ENCODE measurements at regions not wholly inside any gene's neighbourhood (a gene's known extent, or its start where the extent isn't known, plus 50 kb on each side); places are given as distances from the start of the nearest gene placed in this dataset.

GRCh38 chr3:70853161-70853944 lies 540.9 kb upstream of the MDFIC2 start:
- Histone ChIP-seq H3K9me3 (replicated peaks; ENCODE audit: control insufficient read depth, insufficient read depth, low read length) (no peaks in the 10 kb centered on the region), H3K4me1 (ENCODE audit: control insufficient read depth, extremely low read depth, insufficient read depth, low read length) (peaks cover 44% of the 10 kb centered on the region), H4K20me1 (replicated peaks; ENCODE audit: control insufficient read depth, extremely low read depth, insufficient read depth, low read length) (no peaks in the 10 kb centered on the region), H2AFZ (ENCODE audit: low read depth, low read length) (no peak overlapping the region), H3K27me3 (ENCODE audit: control insufficient read depth in 2 of 2, insufficient read depth in 2 of 2, low read length in 2 of 2) (no peaks in the 10 kb centered on the region), H3K9ac (replicated peaks; ENCODE audit: extremely low read depth, insufficient read depth, low read length) (no peak overlapping the region), H3K4me2 (ENCODE audit: insufficient read depth, low read length) (peak overlapping the region; percentile 2), H3K79me2 (ENCODE audit: control insufficient read depth, insufficient read depth, low read length) (no peaks in the 10 kb centered on the region), H3K4me3 (replicated peaks in 1 of 3; ENCODE audit: insufficient read depth in 1 of 3, low read depth in 1 of 3, low read length in 3 of 3) (no peak overlapping the region), H3K9me1 (replicated peaks; ENCODE audit: control insufficient read depth, extremely low read depth, insufficient read depth, low read length) (no peaks in the 10 kb centered on the region), H3K36me3 (ENCODE audit: control insufficient read depth in 2 of 2, extremely low read depth in 1 of 2, insufficient read depth in 2 of 2, low read length in 2 of 2) (no peaks in the 10 kb centered on the region), H3K27ac (ENCODE audit: insufficient read depth, low read depth, low read length) (no peak overlapping the region)
- FAIRE-seq, result no peak
- ChIA-PET POLR2A (interaction anchor here (0.5 kb wide), 1 partner anchor 21 kb away, joined by 6 read pairs; no protein-coding TSS in a partner anchor), CTCF (interaction anchor here (0.6 to 2.0 kb wide), 4 partner anchors 15 to 303 kb away, joined by 3 to 8 read pairs (median 4); no protein-coding TSS in a partner anchor)
- BruUV-seq (replicated peaks), result no TSS peak
- dilution Hi-C loops (cut with MboI; ENCODE audit: extremely low pct_ligation_motif_present, low sequenced_read_pairs), result no loop called here
- no peak for TF ChIP-seq JUN (IDR thresholded peaks at IDR 0.05; ENCODE audit: borderline replicate concordance, insufficient read depth, insufficient read length, low read depth)
- TF ChIP-seq POLR2A (IDR thresholded peaks at IDR 0.05; ENCODE audit: low read depth, low read length), result no peak
- TF ChIP-seq, protein P1, sequence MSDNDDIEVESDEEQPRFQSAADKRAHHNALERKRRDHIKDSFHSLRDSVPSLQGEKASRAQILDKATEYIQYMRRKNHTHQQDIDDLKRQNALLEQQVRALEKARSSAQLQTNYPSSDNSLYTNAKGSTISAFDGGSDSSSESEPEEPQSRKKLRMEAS (IDR thresholded peaks at IDR 0.05; ENCODE audit: insufficient read depth, insufficient read length), result no peak
- no peak for TF ChIP-seq POLR2AphosphoS5 (IDR thresholded peaks at IDR 0.05; ENCODE audit: insufficient read depth, low read depth, low read length)
- TF ChIP-seq MYC (IDR thresholded peaks at IDR 0.05; ENCODE audit: low read depth, low read length), result no peak
- TF ChIP-seq EZH2 (IDR thresholded peaks at IDR 0.05; ENCODE audit: borderline replicate concordance, low read depth, low read length, severe bottlenecking), result no peak
- no peak for TF ChIP-seq GATA2 (IDR thresholded peaks at IDR 0.05; ENCODE audit: insufficient read depth, insufficient read length, low read depth, low read length)
- TF ChIP-seq FOS (IDR thresholded peaks at IDR 0.05; ENCODE audit: borderline replicate concordance, insufficient read depth, low read length), result no peak
- TF ChIP-seq, protein P2, sequence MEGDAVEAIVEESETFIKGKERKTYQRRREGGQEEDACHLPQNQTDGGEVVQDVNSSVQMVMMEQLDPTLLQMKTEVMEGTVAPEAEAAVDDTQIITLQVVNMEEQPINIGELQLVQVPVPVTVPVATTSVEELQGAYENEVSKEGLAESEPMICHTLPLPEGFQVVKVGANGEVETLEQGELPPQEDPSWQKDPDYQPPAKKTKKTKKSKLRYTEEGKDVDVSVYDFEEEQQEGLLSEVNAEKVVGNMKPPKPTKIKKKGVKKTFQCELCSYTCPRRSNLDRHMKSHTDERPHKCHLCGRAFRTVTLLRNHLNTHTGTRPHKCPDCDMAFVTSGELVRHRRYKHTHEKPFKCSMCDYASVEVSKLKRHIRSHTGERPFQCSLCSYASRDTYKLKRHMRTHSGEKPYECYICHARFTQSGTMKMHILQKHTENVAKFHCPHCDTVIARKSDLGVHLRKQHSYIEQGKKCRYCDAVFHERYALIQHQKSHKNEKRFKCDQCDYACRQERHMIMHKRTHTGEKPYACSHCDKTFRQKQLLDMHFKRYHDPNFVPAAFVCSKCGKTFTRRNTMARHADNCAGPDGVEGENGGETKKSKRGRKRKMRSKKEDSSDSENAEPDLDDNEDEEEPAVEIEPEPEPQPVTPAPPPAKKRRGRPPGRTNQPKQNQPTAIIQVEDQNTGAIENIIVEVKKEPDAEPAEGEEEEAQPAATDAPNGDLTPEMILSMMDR (IDR thresholded peaks at IDR 0.05; ENCODE audit: extremely low read depth in 1 of 2, insufficient read depth in 1 of 2, low read depth in 1 of 2, low read length in 2 of 2), result no peak
- intact Hi-C loops (cut with micrococcal nuclease), result loop anchor here (1.0 kb wide), 1 partner anchor 129 kb away; no protein-coding TSS in a partner anchor
- peak; percentile 15 for DNase-seq (ENCODE audit: low read depth, low spot score)

Data from endothelial cell of umbilical vein (primary cell).